Naive thymus-derived CD4-positive, alpha-beta T cell (primary cell): ENCODE measurements at regions not wholly inside any gene's neighbourhood (a gene's known extent, or its start where the extent isn't known, plus 50 kb on each side); places are given as distances from the start of the nearest gene placed in this dataset.

Experiments used
- ATAC-seq: fragments of 150-1000 bp; cut with Tn5 transposase; 2 replicates; pipeline ENCODE4 v1.10.0; 2021; ENCODE audit warnings: mild to moderate bottlenecking, moderate library complexity
- CTCF ChIA-PET: fragments of 350-600 bp; sonication (Branson Sonifier 250); formaldehyde crosslinking; loops from one replicate; lab custom pipeline; 2021; ENCODE audit warnings: antibody characterized with exemption; lab: Charles Lee
- POLR2A ChIA-PET: fragments of 350-600 bp; sonication (Branson Sonifier 250); formaldehyde crosslinking; loops from one replicate; lab custom pipeline; 2021; ENCODE audit warnings: antibody characterized with exemption, inconsistent platforms; lab: Charles Lee
- DNase-seq, 9 donors: peaks; one replicate each; pipeline versions ENCODE4 v3.0.0 to v3.0.0-alpha.2; 2020 to 2022; ENCODE audit warnings: mixed read lengths in 1 of 9
- H3K27ac ChIP-seq: one replicate; pipeline ENCODE4 v1.7.0; 2013; ENCODE audit warnings: mild to moderate bottlenecking, low read depth, low read length, moderate library complexity
- H3K27me3 ChIP-seq, 2 donors: one replicate each; pipeline ENCODE4 v1.7.0; 2013; ENCODE audit warnings: low read length in 2 of 2, mild to moderate bottlenecking in 2 of 2, moderate library complexity in 2 of 2; ENCODE audit not compliant: control insufficient read depth in 2 of 2, insufficient read depth in 2 of 2
- H3K36me3 ChIP-seq, 3 experiments: 1 replicate in 2 of 3; 2 replicates in 1 of 3; pipeline ENCODE4 v1.7.0; 2013; ENCODE audit warnings: low read length in 3 of 3, mild to moderate bottlenecking in 3 of 3, moderate library complexity in 1 of 3; ENCODE audit not compliant: insufficient read depth in 3 of 3, control insufficient read depth in 2 of 3
- H3K4me1 ChIP-seq, 2 donors: one replicate each; pipeline ENCODE4 v1.7.0; 2013; ENCODE audit warnings: low read length in 2 of 2, mild to moderate bottlenecking in 2 of 2, moderate library complexity in 1 of 2; ENCODE audit not compliant: control insufficient read depth in 2 of 2, insufficient read depth in 2 of 2
- H3K4me3 ChIP-seq: 2 replicates; pipeline ENCODE4 v1.7.0; 2013; ENCODE audit warnings: mild to moderate bottlenecking, low read length
- H3K9me3 ChIP-seq, 3 experiments: 1 replicate in 2 of 3; 2 replicates in 1 of 3; pipeline ENCODE4 v1.7.0; 2013; ENCODE audit warnings: low read length in 3 of 3; ENCODE audit not compliant: control insufficient read depth in 2 of 3
- H3K27ac Mint-ChIP-seq, 9 donors: one replicate each; pipeline ENCODE4 v1.8.0; 2020 to 2022; ENCODE audit warnings: mixed read lengths in 9 of 9, mild to moderate bottlenecking in 8 of 9, moderate library complexity in 5 of 9, inconsistent platforms in 2 of 9
- H3K27me3 Mint-ChIP-seq, 5 donors: one replicate each; pipeline ENCODE4 v1.8.0; 2021 to 2022; ENCODE audit warnings: mixed read lengths in 5 of 5, mild to moderate bottlenecking in 1 of 5
- H3K36me3 Mint-ChIP-seq, 5 donors: one replicate each; pipeline ENCODE4 v1.8.0; 2020 to 2022; ENCODE audit warnings: mixed read lengths in 5 of 5, mild to moderate bottlenecking in 3 of 5, inconsistent platforms in 1 of 5
- H3K4me1 Mint-ChIP-seq, 7 donors: one replicate each; pipeline ENCODE4 v1.8.0; 2020 to 2022; ENCODE audit warnings: mixed read lengths in 7 of 7, mild to moderate bottlenecking in 3 of 7, inconsistent platforms in 1 of 7
- H3K4me3 Mint-ChIP-seq, 10 donors: one replicate each; pipeline ENCODE4 v1.8.0; 2020 to 2022; ENCODE audit warnings: mild to moderate bottlenecking in 10 of 10, mixed read lengths in 10 of 10, moderate library complexity in 6 of 10, inconsistent platforms in 2 of 10
- H3K9me3 Mint-ChIP-seq, 11 donors: one replicate each; pipeline ENCODE4 v1.8.0; 2020 to 2022; ENCODE audit warnings: mixed read lengths in 11 of 11, mild to moderate bottlenecking in 4 of 11, inconsistent platforms in 1 of 11, moderate library complexity in 1 of 11
- intact Hi-C, 2 donors: fragments of 100-400 bp; cut with micrococcal nuclease; formaldehyde crosslinking; loops; one replicate each; pipeline ENCODE4 v1.15.1; 2023

DNA sequence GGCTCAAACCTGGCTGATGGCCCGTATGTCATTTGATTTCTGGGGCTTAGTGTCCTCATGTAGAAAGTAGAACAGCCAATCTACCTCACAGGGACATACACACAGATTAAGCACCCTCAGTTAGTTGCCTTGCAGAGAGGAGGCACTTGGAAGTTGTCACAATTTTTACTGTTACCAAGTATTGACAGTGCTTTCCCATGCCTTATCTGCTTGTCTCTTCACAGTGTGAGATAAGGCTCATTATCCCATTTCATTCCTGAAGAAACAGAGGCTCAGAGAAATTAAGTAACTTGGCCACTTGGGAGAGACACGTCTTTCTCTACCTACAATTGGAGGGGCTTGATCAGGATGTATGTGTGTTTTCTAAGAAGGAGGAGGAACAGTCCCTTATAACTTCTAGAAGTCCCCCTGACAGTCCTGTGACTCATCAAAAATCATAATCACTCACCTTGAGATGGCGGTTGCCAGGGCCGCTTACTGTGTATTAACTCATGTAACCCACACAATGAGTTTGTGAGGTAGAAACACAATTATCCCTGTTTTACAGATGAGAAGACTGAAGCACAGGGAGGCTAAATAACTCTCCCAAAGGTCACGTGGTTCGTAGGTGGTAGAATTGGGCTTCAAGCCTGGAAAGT is 56.9 kb upstream of the LHX1 start:
- ChIA-PET CTCF (no interaction called here), POLR2A (no interaction called here)
- Mint-ChIP-seq H3K36me3 (peaks cover 0 to 9% (median 0%) of the 10 kb centered on the region in 5 donors), H3K27me3 (peaks cover 27 to 44% (median 35%) of the 10 kb centered on the region in 5 donors), H3K4me1 (peaks cover 0 to 5% (median 0%) of the 10 kb centered on the region in 7 donors), H3K4me3 (no peak overlapping the region), H3K9me3 (peaks cover 0 to 18% (median 11%) of the 10 kb centered on the region in 11 donors), H3K27ac (no peak overlapping the region)
- no peak for ATAC-seq
- no peaks in the 10 kb centered on the region for H3K36me3 ChIP-seq
- no peaks in the 10 kb centered on the region for H3K27me3 ChIP-seq
- H3K27ac ChIP-seq: no peak overlapping the region
- H3K4me1 ChIP-seq: no peaks in the 10 kb centered on the region
- intact Hi-C loops: no loop called here
- no peak for DNase-seq
- H3K9me3 ChIP-seq: no peaks in the 10 kb centered on the region
- H3K4me3 ChIP-seq: no peak overlapping the region

DNA sequence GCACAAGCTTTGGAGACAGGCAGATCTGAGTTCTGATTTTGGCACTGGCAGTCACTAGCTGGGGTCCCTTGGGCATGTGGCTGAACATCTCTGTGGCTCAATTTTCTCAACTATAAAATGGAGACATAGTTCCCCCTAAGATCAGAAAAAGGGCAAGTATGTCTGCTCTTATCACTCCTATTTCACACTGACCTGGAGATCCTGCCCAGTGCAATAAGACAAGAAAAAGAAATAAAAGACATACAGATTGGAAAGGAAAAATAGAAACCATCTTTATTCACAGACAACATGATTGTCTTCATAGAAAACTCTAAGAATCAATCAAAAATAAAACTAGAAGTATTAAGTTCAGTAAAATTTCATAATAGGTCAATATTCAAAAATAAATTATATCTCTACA is 56.0 kb upstream of the LHX1 start:
- no peaks in the 10 kb centered on the region for H3K4me1 ChIP-seq
- DNase-seq: no peak
- H3K4me3 ChIP-seq: no peak overlapping the region
- Mint-ChIP-seq H3K4me3 (no peak overlapping the region), H3K9me3 (peaks cover 0 to 18% (median 11%) of the 10 kb centered on the region in 11 donors), H3K27ac (no peak overlapping the region), H3K27me3 (peaks cover 30 to 51% (median 43%) of the 10 kb centered on the region in 5 donors), H3K36me3 (peaks cover 0 to 9% (median 0%) of the 10 kb centered on the region in 5 donors), H3K4me1 (peaks cover 0 to 7% (median 0%) of the 10 kb centered on the region in 7 donors)
- H3K36me3 ChIP-seq: no peaks in the 10 kb centered on the region
- no peaks in the 10 kb centered on the region for H3K27me3 ChIP-seq
- no peaks in the 10 kb centered on the region for H3K9me3 ChIP-seq
- no peak for ATAC-seq
- ChIA-PET POLR2A (no interaction called here), CTCF (no interaction called here)
- intact Hi-C loops: no loop called here
- H3K27ac ChIP-seq: no peak overlapping the region

DNA sequence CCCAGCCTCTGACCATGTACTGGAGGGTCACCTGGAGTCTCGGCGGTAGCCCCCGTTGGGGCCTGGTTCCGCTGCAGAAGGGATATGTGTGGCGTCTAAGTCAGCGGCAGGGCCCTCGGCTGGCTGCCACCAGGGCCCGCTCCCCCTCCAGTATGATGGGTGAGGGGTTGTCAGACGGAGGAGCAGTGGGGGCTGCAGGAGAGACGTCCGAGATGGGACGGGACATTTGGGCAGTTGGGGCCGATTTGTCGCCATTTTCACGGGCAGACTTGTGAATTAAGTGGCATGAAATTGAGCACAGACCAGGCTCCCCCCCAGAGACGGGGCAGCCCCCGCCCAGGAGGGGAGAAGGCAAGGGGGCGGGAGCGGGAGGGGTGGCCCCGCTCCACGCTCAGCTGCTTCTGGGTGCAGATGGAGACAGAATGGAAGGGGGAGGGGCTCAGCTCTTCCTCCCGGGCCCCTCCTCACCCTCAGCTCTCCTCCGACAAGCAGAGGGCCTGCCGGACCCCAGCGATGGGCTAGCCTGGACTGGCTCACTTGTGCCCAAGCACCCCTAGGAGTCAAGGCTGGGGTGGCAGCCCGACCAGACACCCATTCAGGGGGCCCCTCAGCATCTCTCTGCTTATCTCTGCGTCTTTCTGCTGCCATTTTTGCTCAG is 52.7 kb upstream of the LHX1 start:
- peaks cover 0 to 18% (median 11%) of the 10 kb centered on the region in 11 donors for H3K9me3 Mint-ChIP-seq
- Histone ChIP-seq H3K27me3 (no peaks in the 10 kb centered on the region), H3K4me3 (no peak overlapping the region), H3K27ac (no peak overlapping the region), H3K4me1 (no peaks in the 10 kb centered on the region), H3K36me3 (no peaks in the 10 kb centered on the region), H3K9me3 (no peaks in the 10 kb centered on the region)
- no peak for DNase-seq
- no peak for ATAC-seq
- CTCF ChIA-PET: no interaction called here
- peaks cover 0 to 9% (median 0%) of the 10 kb centered on the region in 5 donors for H3K36me3 Mint-ChIP-seq
- peak overlapping the region in 1 of 10 donors; percentile 34 for H3K4me3 Mint-ChIP-seq
- intact Hi-C loops: no loop called here
- no peak overlapping the region for H3K27ac Mint-ChIP-seq
- peaks cover 38 to 56% (median 45%) of the 10 kb centered on the region in 5 donors for H3K27me3 Mint-ChIP-seq
- POLR2A ChIA-PET: no interaction called here
- peaks cover 0 to 7% (median 0%) of the 10 kb centered on the region in 7 donors for H3K4me1 Mint-ChIP-seq

DNA sequence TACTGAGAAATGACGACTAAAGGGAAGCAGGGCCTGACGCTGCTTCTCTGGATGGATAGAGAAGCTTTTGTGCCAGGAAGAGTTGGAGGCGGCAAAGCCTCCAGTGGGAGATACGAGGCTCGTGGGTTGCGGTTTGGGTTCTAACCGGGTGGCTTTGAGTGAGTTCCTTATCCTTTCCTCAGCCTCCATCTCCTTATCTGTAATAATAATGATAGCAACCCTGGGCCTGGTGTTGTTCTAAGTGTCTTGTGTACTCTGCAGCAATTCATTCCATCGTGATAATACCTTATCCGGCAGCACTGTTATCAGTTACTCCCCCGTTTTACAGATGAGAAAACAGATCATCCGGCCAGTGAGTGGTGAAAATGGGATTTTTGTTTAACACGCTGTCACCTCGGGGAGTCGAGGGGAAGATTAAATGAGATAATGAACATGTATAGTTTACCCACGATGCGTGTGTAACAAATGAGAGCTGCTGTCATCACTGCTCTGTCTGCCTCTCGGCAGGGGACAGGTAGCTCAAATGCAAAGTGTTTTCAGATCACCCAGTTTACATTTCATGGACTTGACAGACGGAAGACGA is 52.0 kb upstream of the LHX1 start:
- CTCF ChIA-PET: no interaction called here
- H3K27ac ChIP-seq: no peak overlapping the region
- Mint-ChIP-seq H3K36me3 (peaks cover 0 to 9% (median 0%) of the 10 kb centered on the region in 5 donors), H3K9me3 (peaks cover 0 to 18% (median 11%) of the 10 kb centered on the region in 11 donors), H3K27ac (no peak overlapping the region), H3K27me3 (peaks cover 38 to 62% (median 46%) of the 10 kb centered on the region in 5 donors), H3K4me1 (peaks cover 0 to 7% (median 0%) of the 10 kb centered on the region in 7 donors), H3K4me3 (no peak overlapping the region)
- no peak for ATAC-seq
- intact Hi-C loops: no loop called here
- H3K9me3 ChIP-seq: no peaks in the 10 kb centered on the region
- H3K4me3 ChIP-seq: no peak overlapping the region
- POLR2A ChIA-PET: no interaction called here
- no peaks in the 10 kb centered on the region for H3K4me1 ChIP-seq
- no peaks in the 10 kb centered on the region for H3K27me3 ChIP-seq
- DNase-seq: no peak
- no peaks in the 10 kb centered on the region for H3K36me3 ChIP-seq

DNA sequence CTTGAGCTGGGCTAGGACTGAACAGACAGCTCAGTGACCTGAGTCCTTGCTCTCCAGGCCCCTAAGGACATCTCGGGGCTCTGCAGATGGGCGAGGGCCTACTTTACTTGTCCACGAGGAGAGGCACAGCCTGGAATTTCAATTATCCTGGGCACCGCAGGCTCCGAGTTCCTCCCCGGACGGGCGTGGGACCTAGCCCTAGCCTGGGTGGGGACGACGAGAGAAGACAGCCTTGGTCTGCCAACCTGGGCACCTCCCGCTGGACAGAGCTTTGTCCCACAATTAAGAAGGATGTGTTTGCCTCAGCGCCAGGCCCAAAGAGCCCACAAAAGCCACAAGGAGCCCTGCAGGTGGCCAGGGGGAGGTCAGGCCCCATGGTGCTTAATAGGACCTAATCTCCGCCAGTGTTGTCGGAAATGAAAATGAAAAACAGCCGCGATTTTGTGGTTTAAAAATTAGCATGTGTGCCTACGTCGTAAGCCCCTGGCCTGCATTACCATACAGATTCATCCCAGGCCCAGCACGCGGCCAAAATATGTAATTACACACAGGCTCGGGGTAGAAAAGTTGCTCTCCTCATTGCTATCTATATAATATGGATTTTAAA is 51.4 kb upstream of the LHX1 start:
- H3K27me3 Mint-ChIP-seq: peaks cover 36 to 67% (median 45%) of the 10 kb centered on the region in 5 donors
- Histone ChIP-seq H3K27me3 (no peaks in the 10 kb centered on the region), H3K36me3 (no peaks in the 10 kb centered on the region), H3K4me3 (no peak overlapping the region), H3K27ac (no peak overlapping the region), H3K4me1 (no peaks in the 10 kb centered on the region), H3K9me3 (no peaks in the 10 kb centered on the region)
- H3K4me1 Mint-ChIP-seq: peaks cover 0 to 7% (median 0%) of the 10 kb centered on the region in 7 donors
- H3K27ac Mint-ChIP-seq: no peak overlapping the region
- no peak overlapping the region for H3K4me3 Mint-ChIP-seq
- peaks cover 0 to 16% (median 9%) of the 10 kb centered on the region in 11 donors for H3K9me3 Mint-ChIP-seq
- no peak for DNase-seq
- H3K36me3 Mint-ChIP-seq: peaks cover 0 to 9% (median 0%) of the 10 kb centered on the region in 5 donors
- ChIA-PET POLR2A (no interaction called here), CTCF (no interaction called here)
- intact Hi-C loops: no loop called here
- ATAC-seq: no peak
